Fibroblast of peridontal ligament (primary cell): ENCODE measurements at regions not wholly inside any gene's neighbourhood (a gene's known extent, or its start where the extent isn't known, plus 50 kb on each side); places are given as distances from the start of the nearest gene placed in this dataset.
"Not testable (repeated sequence)": the region's sequence is repeated elsewhere in the genome, so short reads cannot be mapped to it uniquely, and the experiment has no call there.

Experiments used
- DNase-seq: peaks from one replicate; pipeline ENCODE4 v3.0.0-alpha.2; 2010; ENCODE audit errors: extremely low read depth

- DNase-seq = no peak
These were observed 54.4 kb upstream of the MSH6 start for GRCh38 chr2:47728551-47728950.

GRCh38 chr2:47727956-47728355, 55.0 kb upstream of the MSH6 start:
- DNase-seq = no peak

GRCh38 chr2:47726978-47727377, 56.0 kb upstream of the MSH6 start:
- DNase-seq = not testable (repeated sequence)

GRCh38 chr2:47725808-47726207, 57.1 kb upstream of the MSH6 start:
- no peak for DNase-seq

GRCh38 chr2:47724221-47724981, 58.5 kb upstream of the MSH6 start:
- no peak for DNase-seq

GRCh38 chr2:47721296-47721695, 61.6 kb upstream of the MSH6 start:
- no peak for DNase-seq

- no peak for DNase-seq
These were observed 62.4 kb upstream of the MSH6 start for GRCh38 chr2:47720559-47720958.

GRCh38 chr2:47720036-47720435, 62.9 kb upstream of the MSH6 start:
- no peak for DNase-seq

GRCh38 chr2:47719099-47719498, 63.8 kb upstream of the MSH6 start:
- no peak for DNase-seq

- DNase-seq = not testable (repeated sequence)
These were observed 66.6 kb upstream of the MSH6 start for GRCh38 chr2:47716307-47716706.

GRCh38 chr2:47715552-47715951, 67.4 kb upstream of the MSH6 start:
- DNase-seq = no peak

GRCh38 chr2:47708801-47709499, 74.0 kb upstream of the MSH6 start:
- no peak for DNase-seq

- no peak for DNase-seq
These were observed 78.7 kb upstream of the MSH6 start for GRCh38 chr2:47704287-47704686.

- DNase-seq = no peak
These were observed 83.3 kb upstream of the MSH6 start for GRCh38 chr2:47699533-47700215.

GRCh38 chr2:47698436-47698972, 84.4 kb upstream of the MSH6 start:
- DNase-seq = peak; percentile 5

- DNase-seq = not testable (repeated sequence)
These were observed 85.1 kb upstream of the MSH6 start for GRCh38 chr2:47697681-47698435.

- no peak for DNase-seq
These were observed 85.8 kb upstream of the MSH6 start for GRCh38 chr2:47697000-47697601.

GRCh38 chr2:47696478-47696831, 86.5 kb upstream of the MSH6 start:
- no peak for DNase-seq

- no peak for DNase-seq
These were observed 87.0 kb upstream of the MSH6 start for GRCh38 chr2:47695800-47696477.

GRCh38 chr2:47694451-47694850, 88.5 kb upstream of the MSH6 start:
- not testable (repeated sequence) for DNase-seq
